ENCODE measurements at regions not wholly inside any gene's neighbourhood (a gene's known extent, or its start where the extent isn't known, plus 50 kb on each side); places are given as distances from the start of the nearest gene placed in this dataset.

DNA sequence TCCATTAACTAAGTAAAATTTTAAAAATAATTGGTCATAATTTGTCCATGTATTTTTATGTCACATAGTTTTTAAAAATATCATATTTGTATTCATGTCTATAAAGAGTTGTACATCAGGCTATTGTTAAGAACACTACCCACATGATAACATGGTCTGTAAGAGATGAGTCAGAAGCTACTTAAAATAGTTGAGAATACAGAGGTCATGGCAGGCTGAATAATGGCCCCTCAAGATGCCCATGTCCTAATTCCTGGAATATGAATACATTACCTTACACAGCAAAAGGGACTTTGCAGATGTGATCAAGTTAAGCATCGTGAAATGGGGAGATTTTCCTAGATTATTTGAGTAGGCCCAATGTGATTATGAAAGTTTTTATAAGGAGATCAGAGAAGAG, 782.9 kb upstream of the GOLIM4 start (continued):
- TF ChIP-seq, protein P1, sequence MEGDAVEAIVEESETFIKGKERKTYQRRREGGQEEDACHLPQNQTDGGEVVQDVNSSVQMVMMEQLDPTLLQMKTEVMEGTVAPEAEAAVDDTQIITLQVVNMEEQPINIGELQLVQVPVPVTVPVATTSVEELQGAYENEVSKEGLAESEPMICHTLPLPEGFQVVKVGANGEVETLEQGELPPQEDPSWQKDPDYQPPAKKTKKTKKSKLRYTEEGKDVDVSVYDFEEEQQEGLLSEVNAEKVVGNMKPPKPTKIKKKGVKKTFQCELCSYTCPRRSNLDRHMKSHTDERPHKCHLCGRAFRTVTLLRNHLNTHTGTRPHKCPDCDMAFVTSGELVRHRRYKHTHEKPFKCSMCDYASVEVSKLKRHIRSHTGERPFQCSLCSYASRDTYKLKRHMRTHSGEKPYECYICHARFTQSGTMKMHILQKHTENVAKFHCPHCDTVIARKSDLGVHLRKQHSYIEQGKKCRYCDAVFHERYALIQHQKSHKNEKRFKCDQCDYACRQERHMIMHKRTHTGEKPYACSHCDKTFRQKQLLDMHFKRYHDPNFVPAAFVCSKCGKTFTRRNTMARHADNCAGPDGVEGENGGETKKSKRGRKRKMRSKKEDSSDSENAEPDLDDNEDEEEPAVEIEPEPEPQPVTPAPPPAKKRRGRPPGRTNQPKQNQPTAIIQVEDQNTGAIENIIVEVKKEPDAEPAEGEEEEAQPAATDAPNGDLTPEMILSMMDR (conservative IDR thresholded peaks at IDR 0.05; ENCODE audit: low read depth in 2 of 2): no peak
- TF ChIP-seq ZNF114 (CRISPR knock-in tag; IDR thresholded peaks at IDR 0.05) (no peak), EZH2phosphoT487 (IDR thresholded peaks at IDR 0.05; ENCODE audit: unreplicated experiment) (no peak)

DNA sequence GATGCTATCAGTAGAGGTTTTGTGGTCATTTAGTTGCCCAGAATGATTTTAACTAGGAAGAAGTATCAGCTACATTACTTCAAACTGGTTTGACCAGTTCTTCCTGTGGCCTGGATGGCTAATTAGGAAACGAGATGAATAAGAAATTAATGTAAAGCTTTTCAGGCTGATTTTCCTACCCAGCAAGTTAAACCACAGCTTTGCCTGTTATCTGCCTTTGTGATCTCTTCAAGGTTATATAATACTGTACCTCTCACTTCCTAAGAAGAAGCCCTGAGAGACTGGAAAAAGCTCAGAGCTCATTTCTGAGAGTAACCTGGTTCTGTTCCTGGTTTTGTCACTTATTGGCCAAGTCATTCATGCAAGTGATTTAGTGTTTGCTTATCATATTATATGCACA, 782.2 kb upstream of the GOLIM4 start:
- no peaks in the 10 kb centered on the region for H3K79me2 ChIP-seq (replicated peaks; ENCODE audit: insufficient read depth)
- no peaks in the 10 kb centered on the region for H3K27me3 ChIP-seq (ENCODE audit: insufficient read depth)
- Mint-ChIP-seq H3K4me1 (peaks cover 37% of the 10 kb centered on the region), H3K27ac (no peak overlapping the region), H3K4me3 (0 out of 3 replicates have a peak overlapping the region, but pooled peaks have one; percentile 1), H3K27me3 (ENCODE audit: insufficient read depth, low read depth, poor library complexity) (peaks cover 3% of the 10 kb centered on the region), H3K9me3 (no peaks in the 10 kb centered on the region), H3K36me3 (ENCODE audit: low read depth) (no peaks in the 10 kb centered on the region)
- no peak for ATAC-seq
- no peaks in the 10 kb centered on the region for H3K9me2 ChIP-seq (ENCODE audit: insufficient read depth)
- no peak overlapping the region for H3K27ac ChIP-seq (ENCODE audit: low read depth)
- H3K4me3 ChIP-seq: no peak overlapping the region
- peaks cover 15% of the 10 kb centered on the region for H3K4me1 ChIP-seq (ENCODE audit: insufficient read depth)
- no peaks in the 10 kb centered on the region for H3K36me3 ChIP-seq (ENCODE audit: insufficient read depth)
- peak; percentile 40 for DNase-seq (ENCODE audit: low spot score)
- peak overlapping the region; percentile 19; the same call in 1 of the 2 replicates for H3K4me2 ChIP-seq
- H2AFZ ChIP-seq: peak overlapping the region; percentile 7; the same call in 1 of the 2 replicates
- no peaks in the 10 kb centered on the region; the same call in 1 of the 2 replicates for H3F3A ChIP-seq (replicated peaks; ENCODE audit: low read depth)
- H4K20me1 ChIP-seq (replicated peaks; ENCODE audit: insufficient read depth): no peaks in the 10 kb centered on the region
- TF ChIP-seq CREB1 (CRISPR knock-in tag; IDR thresholded peaks at IDR 0.05; ENCODE audit: low read depth) (no peak), JUNB (IDR thresholded peaks at IDR 0.05; ENCODE audit: unreplicated experiment) (no peak), POLR2AphosphoS5 (IDR thresholded peaks at IDR 0.05; ENCODE audit: low read depth) (no peak), ZNF114 (CRISPR knock-in tag; IDR thresholded peaks at IDR 0.05) (no peak), EZH2 (IDR thresholded peaks at IDR 0.05; ENCODE audit: low read depth, unreplicated experiment) (no peak), NANOG (IDR thresholded peaks at IDR 0.05; ENCODE audit: borderline replicate concordance) (no peak; the same call in 1 of the 2 replicates), EZH2phosphoT487 (IDR thresholded peaks at IDR 0.05; ENCODE audit: unreplicated experiment) (no peak), STAT1 (IDR thresholded peaks at IDR 0.05; ENCODE audit: unreplicated experiment) (no peak)
- TF ChIP-seq, protein P2, sequence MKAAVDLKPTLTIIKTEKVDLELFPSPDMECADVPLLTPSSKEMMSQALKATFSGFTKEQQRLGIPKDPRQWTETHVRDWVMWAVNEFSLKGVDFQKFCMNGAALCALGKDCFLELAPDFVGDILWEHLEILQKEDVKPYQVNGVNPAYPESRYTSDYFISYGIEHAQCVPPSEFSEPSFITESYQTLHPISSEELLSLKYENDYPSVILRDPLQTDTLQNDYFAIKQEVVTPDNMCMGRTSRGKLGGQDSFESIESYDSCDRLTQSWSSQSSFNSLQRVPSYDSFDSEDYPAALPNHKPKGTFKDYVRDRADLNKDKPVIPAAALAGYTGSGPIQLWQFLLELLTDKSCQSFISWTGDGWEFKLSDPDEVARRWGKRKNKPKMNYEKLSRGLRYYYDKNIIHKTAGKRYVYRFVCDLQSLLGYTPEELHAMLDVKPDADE (IDR thresholded peaks at IDR 0.05): no peak
- TF ChIP-seq, protein P1 (conservative IDR thresholded peaks at IDR 0.05; ENCODE audit: low read depth in 2 of 2): no peak
- TF ChIP-seq, protein P3, sequence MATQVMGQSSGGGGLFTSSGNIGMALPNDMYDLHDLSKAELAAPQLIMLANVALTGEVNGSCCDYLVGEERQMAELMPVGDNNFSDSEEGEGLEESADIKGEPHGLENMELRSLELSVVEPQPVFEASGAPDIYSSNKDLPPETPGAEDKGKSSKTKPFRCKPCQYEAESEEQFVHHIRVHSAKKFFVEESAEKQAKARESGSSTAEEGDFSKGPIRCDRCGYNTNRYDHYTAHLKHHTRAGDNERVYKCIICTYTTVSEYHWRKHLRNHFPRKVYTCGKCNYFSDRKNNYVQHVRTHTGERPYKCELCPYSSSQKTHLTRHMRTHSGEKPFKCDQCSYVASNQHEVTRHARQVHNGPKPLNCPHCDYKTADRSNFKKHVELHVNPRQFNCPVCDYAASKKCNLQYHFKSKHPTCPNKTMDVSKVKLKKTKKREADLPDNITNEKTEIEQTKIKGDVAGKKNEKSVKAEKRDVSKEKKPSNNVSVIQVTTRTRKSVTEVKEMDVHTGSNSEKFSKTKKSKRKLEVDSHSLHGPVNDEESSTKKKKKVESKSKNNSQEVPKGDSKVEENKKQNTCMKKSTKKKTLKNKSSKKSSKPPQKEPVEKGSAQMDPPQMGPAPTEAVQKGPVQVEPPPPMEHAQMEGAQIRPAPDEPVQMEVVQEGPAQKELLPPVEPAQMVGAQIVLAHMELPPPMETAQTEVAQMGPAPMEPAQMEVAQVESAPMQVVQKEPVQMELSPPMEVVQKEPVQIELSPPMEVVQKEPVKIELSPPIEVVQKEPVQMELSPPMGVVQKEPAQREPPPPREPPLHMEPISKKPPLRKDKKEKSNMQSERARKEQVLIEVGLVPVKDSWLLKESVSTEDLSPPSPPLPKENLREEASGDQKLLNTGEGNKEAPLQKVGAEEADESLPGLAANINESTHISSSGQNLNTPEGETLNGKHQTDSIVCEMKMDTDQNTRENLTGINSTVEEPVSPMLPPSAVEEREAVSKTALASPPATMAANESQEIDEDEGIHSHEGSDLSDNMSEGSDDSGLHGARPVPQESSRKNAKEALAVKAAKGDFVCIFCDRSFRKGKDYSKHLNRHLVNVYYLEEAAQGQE (IDR thresholded peaks at IDR 0.05; ENCODE audit: unreplicated experiment): no peak

Measured in GM23338 (cell line).